ENCODE measurements at regions not wholly inside any gene's neighbourhood (a gene's known extent, or its start where the extent isn't known, plus 50 kb on each side); places are given as distances from the start of the nearest gene placed in this dataset.
"Not testable (repeated sequence)": the region's sequence is repeated elsewhere in the genome, so short reads cannot be mapped to it uniquely, and the experiment has no call there.

GRCh38 chr9:129453734-129454133 lies 167.2 kb downstream of the C9orf50 start:
- no peak for DNase-seq

GRCh38 chr9:129451669-129452068 lies 169.2 kb downstream of the C9orf50 start:
- no peak for DNase-seq

GRCh38 chr9:129451089-129451656 lies 169.7 kb downstream of the C9orf50 start:
- DNase-seq, result no peak

- no peak for DNase-seq
Measured at GRCh38 chr9:129449066-129449465, 171.8 kb downstream of the C9orf50 start.

- no peak for DNase-seq
Measured at GRCh38 chr9:129446828-129447550, 173.9 kb downstream of the C9orf50 start.

GRCh38 chr9:129445794-129446306 lies 175.1 kb downstream of the C9orf50 start:
- DNase-seq, result no peak

GRCh38 chr9:129443515-129444164 lies 177.3 kb downstream of the C9orf50 start:
- not testable (repeated sequence) for DNase-seq

GRCh38 chr9:129442803-129443511 lies 177.9 kb downstream of the C9orf50 start:
- no peak for DNase-seq

- DNase-seq, result no peak
Measured at GRCh38 chr9:129441852-129442251, 179.0 kb downstream of the C9orf50 start.

- no peak for DNase-seq
Measured at GRCh38 chr9:129440435-129441186, 180.3 kb downstream of the C9orf50 start.

GRCh38 chr9:129439242-129439641 lies 181.7 kb downstream of the C9orf50 start:
- no peak for DNase-seq

GRCh38 chr9:129437626-129438323 lies 183.1 kb downstream of the C9orf50 start:
- no peak for DNase-seq

- peak; percentile 21 for DNase-seq
Measured at GRCh38 chr9:129436751-129437625, 183.9 kb downstream of the C9orf50 start.

GRCh38 chr9:129435988-129436717 lies 184.7 kb downstream of the C9orf50 start:
- no peak for DNase-seq

- no peak for DNase-seq
Measured at GRCh38 chr9:129435291-129435690, 185.6 kb downstream of the C9orf50 start.

- no peak for DNase-seq
Measured at GRCh38 chr9:129434187-129434586, 186.7 kb downstream of the C9orf50 start.

GRCh38 chr9:129432297-129433154 lies 188.4 kb downstream of the C9orf50 start:
- no peak for DNase-seq

- DNase-seq, result no peak
Measured at GRCh38 chr9:129430940-129431643, 189.8 kb downstream of the C9orf50 start.

All from NCI-H345 (cell line).